Adipocyte (in vitro differentiated cells): ENCODE measurements at regions not wholly inside any gene's neighbourhood (a gene's known extent, or its start where the extent isn't known, plus 50 kb on each side); places are given as distances from the start of the nearest gene placed in this dataset.

Source experiments
- DNase-seq: peaks from one replicate; pipeline ENCODE4 v3.0.0-alpha.2; 2015; ENCODE audit warnings: low read depth
- H3K27me3 ChIP-seq: replicated peaks from 2 replicates; pipeline ENCODE4 v1.7.0; 2013; ENCODE audit warnings: mild to moderate bottlenecking, low read length, moderate library complexity; ENCODE audit not compliant: control insufficient read depth, insufficient read depth
- H3K36me3 ChIP-seq: 2 replicates; pipeline ENCODE4 v1.7.0; 2013; ENCODE audit warnings: low read length, mild to moderate bottlenecking, moderate library complexity; ENCODE audit not compliant: control insufficient read depth, insufficient read depth, severe bottlenecking
- H3K4me1 ChIP-seq: 2 replicates; pipeline ENCODE4 v1.7.0; 2013; ENCODE audit warnings: mild to moderate bottlenecking, low read length, moderate library complexity; ENCODE audit not compliant: control insufficient read depth, insufficient read depth
- H3K4me3 ChIP-seq: 2 replicates; pipeline ENCODE4 v1.7.0; 2013; ENCODE audit warnings: mild to moderate bottlenecking, low read length, moderate library complexity
- H3K9ac ChIP-seq: 2 replicates; pipeline ENCODE4 v1.7.0; 2013; ENCODE audit warnings: mild to moderate bottlenecking, low read length, moderate library complexity
- H3K9me3 ChIP-seq: 2 replicates; pipeline ENCODE4 v1.7.0; 2013; ENCODE audit warnings: mild to moderate bottlenecking, low read length, moderate library complexity; ENCODE audit not compliant: control insufficient read depth

DNA sequence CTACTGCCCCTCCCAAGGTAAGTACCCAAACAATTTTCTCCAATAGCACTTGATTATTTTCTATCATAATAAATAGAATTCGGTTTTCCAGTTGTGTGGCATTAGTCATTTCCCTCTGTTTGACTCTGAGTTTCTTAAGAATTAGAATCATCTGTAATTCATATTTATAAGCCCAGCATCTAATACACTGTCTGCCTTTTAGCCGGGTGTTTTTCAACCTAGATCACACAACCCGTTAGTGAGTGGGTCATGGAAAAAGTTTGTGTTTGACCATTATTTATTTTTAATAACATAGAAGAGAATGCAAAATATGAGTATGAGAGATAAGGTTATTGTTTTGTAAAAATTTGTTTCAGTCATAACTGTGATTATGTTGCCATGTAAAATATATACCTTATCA lies 701.6 kb downstream of the RFPL4B start:
- Histone ChIP-seq H3K4me1 (peaks cover 8% of the 10 kb centered on the region), H3K27me3 (no peaks in the 10 kb centered on the region), H3K9ac (no peak overlapping the region), H3K36me3 (no peaks in the 10 kb centered on the region), H3K9me3 (no peaks in the 10 kb centered on the region), H3K4me3 (no peak overlapping the region)
- no peak for DNase-seq

DNA sequence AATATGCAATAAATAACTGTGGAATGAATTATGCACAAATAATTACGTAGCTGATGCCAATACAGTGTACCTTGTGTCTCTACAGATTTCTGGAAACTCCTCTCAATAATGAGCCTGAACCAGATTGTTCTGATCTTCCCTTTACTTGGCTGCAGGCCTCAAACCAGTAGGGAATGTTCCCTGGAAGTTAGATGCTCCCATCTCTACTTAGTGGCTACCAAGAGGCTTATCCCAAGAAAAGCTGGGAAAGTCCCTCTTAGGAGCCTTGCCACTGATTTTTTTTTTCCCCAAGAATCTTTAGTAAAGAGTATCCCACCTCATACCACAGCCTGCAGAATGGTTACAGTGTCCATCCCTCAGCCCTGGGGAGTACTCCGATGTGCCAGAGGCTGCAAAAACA lies 702.1 kb downstream of the RFPL4B start:
- Histone ChIP-seq H3K4me3 (no peak overlapping the region), H3K27me3 (no peaks in the 10 kb centered on the region), H3K9me3 (no peaks in the 10 kb centered on the region), H3K36me3 (no peaks in the 10 kb centered on the region), H3K4me1 (peaks cover 8% of the 10 kb centered on the region), H3K9ac (no peak overlapping the region)
- no peak for DNase-seq

DNA sequence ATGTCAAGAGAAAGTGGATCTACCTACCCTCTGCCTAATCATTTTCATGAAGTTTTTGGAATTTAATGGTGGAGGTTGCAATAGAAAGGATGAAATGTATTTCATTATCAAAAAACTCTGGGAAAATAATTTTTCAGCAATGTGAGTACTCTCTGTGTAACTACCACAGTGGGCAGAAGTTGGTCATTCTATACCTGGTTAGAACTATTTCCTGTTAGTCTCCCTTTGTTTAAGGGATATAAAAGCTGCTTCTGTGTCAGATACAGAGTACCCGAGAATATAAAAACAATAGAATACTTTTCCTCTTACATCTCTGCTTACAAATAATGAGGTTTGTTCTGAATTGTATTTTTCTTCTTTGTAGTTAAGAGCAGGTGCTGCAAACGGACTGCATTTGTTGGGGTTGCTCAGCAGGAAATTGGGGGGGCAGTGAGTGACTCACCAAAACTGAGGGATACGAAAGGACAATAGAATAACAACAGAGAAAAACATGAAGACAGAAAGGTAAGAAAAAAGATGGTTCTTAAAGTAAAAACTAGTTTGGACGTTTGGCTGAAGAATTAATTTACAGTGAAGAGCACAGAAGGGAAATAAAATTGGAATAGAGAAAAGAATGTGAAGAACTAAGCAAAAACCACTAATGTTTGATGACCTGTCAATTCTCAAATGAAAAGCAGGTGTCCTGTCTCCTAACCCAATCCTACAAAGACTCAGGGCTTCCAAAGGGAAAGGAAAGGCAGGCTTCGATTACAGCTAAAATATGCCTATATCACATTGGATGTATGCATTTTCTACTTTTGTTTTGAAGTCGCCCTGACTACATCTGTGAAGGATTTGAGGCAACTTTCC lies 703.1 kb downstream of the RFPL4B start:
- H3K9ac ChIP-seq = no peak overlapping the region
- H3K4me3 ChIP-seq = no peak overlapping the region
- no peaks in the 10 kb centered on the region for H3K36me3 ChIP-seq
- no peaks in the 10 kb centered on the region for H3K27me3 ChIP-seq
- DNase-seq = peak; percentile 46
- H3K4me1 ChIP-seq = peaks cover 8% of the 10 kb centered on the region
- no peaks in the 10 kb centered on the region for H3K9me3 ChIP-seq

DNA sequence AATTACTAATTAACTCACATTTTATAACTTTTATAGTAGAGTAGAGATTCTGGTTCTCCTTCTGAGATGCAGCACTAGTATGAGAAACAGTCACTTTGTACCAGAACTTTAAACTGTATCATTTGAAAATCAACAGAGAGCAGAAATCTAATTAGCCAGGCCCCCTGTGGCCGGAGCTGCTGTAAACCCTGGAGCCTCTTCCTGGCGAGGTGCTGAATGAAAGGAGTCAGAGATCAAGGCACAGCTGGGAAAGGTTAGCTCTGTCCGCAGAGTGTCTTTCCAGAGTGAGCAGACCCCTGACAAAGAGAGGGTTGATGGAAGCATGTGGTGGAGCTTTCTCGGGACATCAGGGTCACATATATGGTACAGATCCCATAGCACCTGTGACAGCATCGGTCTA lies 703.8 kb downstream of the RFPL4B start:
- DNase-seq = no peak

DNA sequence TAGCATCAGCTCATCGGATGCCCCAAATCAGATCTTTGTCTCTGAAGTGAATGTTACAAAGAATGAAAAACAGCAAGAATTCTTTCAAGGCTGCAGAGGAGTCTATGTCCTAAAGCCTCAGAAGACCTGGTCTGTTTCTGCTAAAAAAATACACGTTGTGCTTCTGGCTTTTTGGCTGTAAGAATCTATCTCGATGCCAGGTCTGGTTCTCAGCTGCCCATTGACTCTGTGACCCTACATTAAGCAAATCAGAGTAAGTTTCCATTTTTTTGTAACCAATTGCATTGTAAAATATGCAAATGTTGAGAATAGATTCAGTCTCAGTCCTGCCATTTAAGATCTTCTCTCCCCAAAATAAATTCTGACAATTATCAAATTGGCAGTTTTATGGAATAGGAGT lies 705.4 kb downstream of the RFPL4B start:
- H3K36me3 ChIP-seq = no peaks in the 10 kb centered on the region
- no peak overlapping the region for H3K4me3 ChIP-seq
- H3K27me3 ChIP-seq = no peaks in the 10 kb centered on the region
- H3K9me3 ChIP-seq = peaks cover 7% of the 10 kb centered on the region
- H3K9ac ChIP-seq = no peak overlapping the region
- no peak for DNase-seq
- H3K4me1 ChIP-seq = peaks cover 8% of the 10 kb centered on the region

More for the DNA sequence above, 703.8 kb downstream of the RFPL4B start:
- Histone ChIP-seq H3K27me3 (no peaks in the 10 kb centered on the region), H3K36me3 (no peaks in the 10 kb centered on the region), H3K4me3 (no peak overlapping the region), H3K9me3 (peaks cover 2% of the 10 kb centered on the region), H3K4me1 (peaks cover 8% of the 10 kb centered on the region), H3K9ac (no peak overlapping the region)

DNA sequence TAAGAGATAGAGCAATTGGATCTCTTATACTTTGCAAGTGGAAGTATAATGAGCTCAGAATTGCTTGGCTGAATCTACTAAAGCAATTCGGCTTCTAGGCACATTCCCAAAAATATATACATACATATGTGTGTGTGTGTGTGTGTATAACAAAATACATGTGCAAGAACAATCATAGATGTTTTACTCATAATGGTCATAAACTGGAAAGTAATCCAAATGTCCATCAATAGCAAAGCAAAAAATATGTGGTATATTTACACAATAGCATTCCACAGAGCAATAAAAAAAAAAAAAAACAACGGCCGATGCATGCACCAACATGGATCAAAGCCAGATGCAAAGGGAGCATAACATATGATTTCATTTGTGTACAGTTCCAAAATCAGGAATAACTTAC lies 707.9 kb downstream of the RFPL4B start:
- H3K9me3 ChIP-seq = peaks cover 7% of the 10 kb centered on the region
- H3K9ac ChIP-seq = no peak overlapping the region
- peak; percentile 45 for DNase-seq
- H3K36me3 ChIP-seq = no peaks in the 10 kb centered on the region
- H3K4me1 ChIP-seq = no peaks in the 10 kb centered on the region
- no peaks in the 10 kb centered on the region for H3K27me3 ChIP-seq
- H3K4me3 ChIP-seq = no peak overlapping the region

DNA sequence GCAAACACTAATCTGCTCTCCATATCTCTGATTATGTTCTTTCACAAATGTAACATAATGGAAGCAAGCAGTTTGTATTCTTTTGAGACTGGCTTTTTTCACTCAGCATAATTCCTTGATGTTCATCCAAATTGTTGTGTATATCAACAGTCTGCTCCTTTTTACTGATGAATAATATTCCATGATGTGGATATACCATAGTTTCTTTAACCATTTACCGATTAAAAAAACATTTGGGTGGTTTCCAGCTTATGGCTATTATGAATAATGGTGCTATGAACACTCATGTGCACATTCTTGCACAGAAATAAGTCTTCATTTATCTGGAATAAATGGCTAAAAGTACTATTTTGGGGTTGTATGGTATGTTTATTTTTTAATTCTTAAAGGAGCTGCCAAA lies 708.9 kb downstream of the RFPL4B start:
- no peak overlapping the region for H3K4me3 ChIP-seq

DNA sequence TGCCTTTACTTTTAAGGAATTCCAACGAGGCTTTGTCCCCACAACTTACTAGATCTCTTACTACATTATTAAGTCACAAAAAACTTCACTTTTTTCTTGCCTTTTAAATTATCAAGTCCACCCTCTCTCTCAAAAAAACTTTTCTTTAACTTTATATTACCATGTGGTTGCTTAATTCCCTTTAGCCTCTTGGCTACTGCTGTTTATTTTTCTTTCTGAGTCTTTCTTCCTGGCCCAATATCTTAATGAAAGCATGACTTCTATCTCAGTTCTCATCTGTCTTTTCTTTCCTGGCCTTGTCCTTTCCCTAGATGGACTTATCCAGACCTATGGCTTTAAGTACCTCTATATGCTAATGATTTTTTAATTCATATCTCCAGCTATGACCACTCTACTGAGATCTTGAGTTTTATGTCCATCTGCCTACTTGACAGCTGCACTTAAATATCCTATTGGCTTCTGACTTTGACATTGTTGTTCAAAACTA lies 710.5 kb downstream of the RFPL4B start:
- Histone ChIP-seq H3K9ac (no peak overlapping the region), H3K4me3 (no peak overlapping the region), H3K9me3 (peaks cover 7% of the 10 kb centered on the region), H3K27me3 (no peaks in the 10 kb centered on the region), H3K36me3 (no peaks in the 10 kb centered on the region), H3K4me1 (no peaks in the 10 kb centered on the region)
- DNase-seq = no peak

More for the DNA sequence above, 708.9 kb downstream of the RFPL4B start:
- Histone ChIP-seq H3K9me3 (peaks cover 7% of the 10 kb centered on the region), H3K4me1 (no peaks in the 10 kb centered on the region), H3K36me3 (no peaks in the 10 kb centered on the region), H3K27me3 (no peaks in the 10 kb centered on the region), H3K9ac (no peak overlapping the region)
- no peak for DNase-seq

DNA sequence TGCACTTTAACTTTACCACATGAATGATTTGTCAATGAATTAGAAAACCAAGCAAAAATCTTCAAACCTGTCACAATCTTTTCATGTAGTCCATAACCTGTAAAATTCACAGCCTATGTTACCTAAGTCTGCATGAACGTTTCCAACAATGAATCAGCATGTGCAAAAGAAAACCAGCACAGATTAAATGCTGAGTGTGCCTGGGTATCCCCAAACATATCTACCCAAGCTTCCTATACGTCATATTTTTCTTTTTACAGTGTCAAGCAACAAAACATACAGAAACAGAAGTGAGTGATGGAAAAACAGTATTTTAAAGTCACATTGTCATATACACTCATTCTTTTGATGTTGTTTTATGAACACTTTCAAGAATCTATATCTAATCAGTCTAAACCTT lies 713.5 kb downstream of the RFPL4B start:
- Histone ChIP-seq H3K27me3 (no peaks in the 10 kb centered on the region), H3K9me3 (peaks cover 7% of the 10 kb centered on the region), H3K4me1 (peaks cover 7% of the 10 kb centered on the region), H3K9ac (no peak overlapping the region), H3K4me3 (no peak overlapping the region), H3K36me3 (no peaks in the 10 kb centered on the region)
- DNase-seq = no peak

DNA sequence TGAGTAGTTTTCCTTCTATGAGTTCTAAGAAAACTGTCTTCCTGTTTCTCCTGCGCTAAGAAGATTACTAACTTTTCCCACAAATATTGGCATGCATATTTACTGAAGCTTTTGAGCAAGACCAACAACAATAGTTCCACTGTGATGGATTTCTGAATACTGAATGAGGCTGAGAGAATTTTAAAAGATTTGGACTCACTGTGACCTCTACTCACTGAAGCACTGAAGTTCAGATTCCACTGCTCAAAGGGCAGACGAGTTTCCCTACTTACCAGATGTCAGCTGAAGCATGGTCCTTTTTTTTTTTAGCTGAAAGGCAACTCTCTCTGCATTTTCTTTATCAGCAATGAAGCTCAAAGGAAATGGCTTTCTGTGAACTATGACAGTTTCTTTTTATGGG lies 718.5 kb downstream of the RFPL4B start:
- H3K9me3 ChIP-seq = no peaks in the 10 kb centered on the region
- H3K9ac ChIP-seq = peak overlapping the region; percentile 32
- no peaks in the 10 kb centered on the region for H3K27me3 ChIP-seq
- H3K4me1 ChIP-seq = peaks cover 39% of the 10 kb centered on the region
- H3K4me3 ChIP-seq = peak overlapping the region; percentile 21
- DNase-seq = peak; percentile 52
- H3K36me3 ChIP-seq = no peaks in the 10 kb centered on the region

DNA sequence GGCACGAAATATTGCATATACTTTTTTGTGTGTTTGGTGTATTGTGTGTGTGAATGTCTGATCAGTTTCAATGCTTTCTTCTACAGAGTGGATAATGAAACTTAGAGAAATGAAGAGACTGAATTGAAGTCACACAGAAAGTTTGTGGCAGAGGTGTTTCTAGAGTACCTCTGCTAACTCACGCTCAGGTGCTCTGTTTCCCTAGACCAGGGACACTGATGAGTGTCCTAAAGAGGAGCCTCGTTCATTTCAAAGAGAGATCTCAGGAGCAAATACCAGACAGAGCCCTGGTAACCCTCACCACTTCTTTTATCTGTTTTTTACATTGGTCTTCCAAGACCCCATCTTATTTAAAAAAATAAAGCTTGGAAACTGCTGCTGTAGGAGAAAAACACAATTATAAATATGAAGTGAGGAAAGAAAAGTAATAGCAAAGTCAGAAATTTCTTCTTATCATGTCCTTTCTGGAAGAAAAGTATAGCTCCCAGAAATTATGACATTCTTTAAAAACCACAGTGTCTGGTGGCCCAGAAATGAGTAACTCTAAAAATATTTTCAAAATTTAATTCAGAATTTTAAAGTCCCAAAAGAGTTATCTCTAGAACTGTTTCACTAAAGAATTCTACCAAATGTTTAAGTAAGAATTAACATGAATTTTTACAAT lies 720.6 kb downstream of the RFPL4B start:
- no peaks in the 10 kb centered on the region for H3K36me3 ChIP-seq
- peak; percentile 66 for DNase-seq
- H3K4me1 ChIP-seq = peaks cover 39% of the 10 kb centered on the region
- H3K4me3 ChIP-seq = peak overlapping the region; percentile 43
- H3K9ac ChIP-seq = peak overlapping the region; percentile 83
- H3K9me3 ChIP-seq = no peaks in the 10 kb centered on the region
- H3K27me3 ChIP-seq = no peaks in the 10 kb centered on the region
